ENCODE measurements at regions not wholly inside any gene's neighbourhood (a gene's known extent, or its start where the extent isn't known, plus 50 kb on each side); places are given as distances from the start of the nearest gene placed in this dataset.
"Not testable (repeated sequence)": the region's sequence is repeated elsewhere in the genome, so short reads cannot be mapped to it uniquely, and the experiment has no call there.

- DNase-seq: not testable (repeated sequence)
Measured at GRCh38 chr13:109702030-109702597, 84.3 kb downstream of the IRS2 start.

- DNase-seq: peak; percentile 49
Measured at GRCh38 chr13:109700176-109700575, 86.2 kb downstream of the IRS2 start.

GRCh38 chr13:109699628-109700071 is 86.7 kb downstream of the IRS2 start:
- DNase-seq: no peak

GRCh38 chr13:109698779-109699178 is 87.6 kb downstream of the IRS2 start:
- no peak for DNase-seq

- DNase-seq: no peak
Measured at GRCh38 chr13:109697936-109698335, 88.4 kb downstream of the IRS2 start.

- no peak for DNase-seq
Measured at GRCh38 chr13:109695402-109696190, 90.8 kb downstream of the IRS2 start.

- DNase-seq: no peak
Measured at GRCh38 chr13:109694972-109695371, 91.4 kb downstream of the IRS2 start.

- DNase-seq: no peak
Measured at GRCh38 chr13:109693213-109693612, 93.2 kb downstream of the IRS2 start.

GRCh38 chr13:109691689-109692088 is 94.7 kb downstream of the IRS2 start:
- DNase-seq: no peak

- DNase-seq: no peak
Measured at GRCh38 chr13:109687559-109688448, 98.6 kb downstream of the IRS2 start.

- no peak for DNase-seq
Measured at GRCh38 chr13:109685203-109685602, 101.2 kb downstream of the IRS2 start.

GRCh38 chr13:109684824-109685202 is 101.6 kb downstream of the IRS2 start:
- DNase-seq: peak; percentile 34

- DNase-seq: no peak
Measured at GRCh38 chr13:109684084-109684823, 102.1 kb downstream of the IRS2 start.

- no peak for DNase-seq
Measured at GRCh38 chr13:109682534-109683244, 103.7 kb downstream of the IRS2 start.

GRCh38 chr13:109680930-109681329 is 105.5 kb downstream of the IRS2 start:
- DNase-seq: no peak

GRCh38 chr13:109680288-109680687 is 106.1 kb downstream of the IRS2 start:
- no peak for DNase-seq

GRCh38 chr13:109678459-109678858 is 107.9 kb downstream of the IRS2 start:
- no peak for DNase-seq

GRCh38 chr13:109677206-109677605 is 109.2 kb downstream of the IRS2 start:
- no peak for DNase-seq

GRCh38 chr13:109673477-109673876 is 112.9 kb downstream of the IRS2 start:
- DNase-seq: no peak

- no peak for DNase-seq
Measured at GRCh38 chr13:109672545-109672944, 113.8 kb downstream of the IRS2 start.

GRCh38 chr13:109671919-109672318 is 114.5 kb downstream of the IRS2 start:
- no peak for DNase-seq

GRCh38 chr13:109670776-109671175 is 115.6 kb downstream of the IRS2 start:
- no peak for DNase-seq

Measured in midbrain (tissue), 1 donor.